Smooth muscle cell (in vitro differentiated cells): ENCODE measurements at regions not wholly inside any gene's neighbourhood (a gene's known extent, or its start where the extent isn't known, plus 50 kb on each side); places are given as distances from the start of the nearest gene placed in this dataset.
A peak's percentile ranks its signal among the peaks of the same experiment; 100 is the strongest.

Source experiments
- DNase-seq: peaks from one replicate; lab custom pipeline; 2025; ENCODE audit not compliant: unreplicated experiment; lab: John Stamatoyannopoulos, UW
- H2AFZ ChIP-seq: fragments of 200-600 bp; sonication (generic); 2 replicates; pipeline ENCODE4 v1.6.0; 2016; ENCODE audit warnings: antibody characterized with exemption, low read depth, mild to moderate bottlenecking
- H3F3A ChIP-seq: fragments of 200-600 bp; sonication (generic); 2 replicates; pipeline ENCODE4 v1.6.0; 2017; ENCODE audit warnings: antibody characterized with exemption, low read depth
- H3K27ac ChIP-seq: fragments of 200-600 bp; sonication (generic); 2 replicates; pipeline ENCODE4 v1.5.1; 2016; ENCODE audit warnings: low read depth, mild to moderate bottlenecking
- H3K27me3 ChIP-seq: fragments of 200-600 bp; sonication (generic); 2 replicates; pipeline ENCODE4 v1.6.1; 2016; ENCODE audit warnings: low read depth, mild to moderate bottlenecking
- H3K36me3 ChIP-seq: fragments of 200-600 bp; sonication (generic); 2 replicates; pipeline ENCODE4 v1.5.1; 2016; ENCODE audit warnings: low read depth
- H3K4me1 ChIP-seq: fragments of 200-600 bp; sonication (generic); 2 replicates; pipeline ENCODE4 v1.5.1; 2016; ENCODE audit warnings: low read depth
- H3K4me2 ChIP-seq: fragments of 200-600 bp; sonication (generic); 2 replicates; pipeline ENCODE4 v1.6.0; 2016; ENCODE audit warnings: mild to moderate bottlenecking
- H3K4me3 ChIP-seq: fragments of 200-600 bp; sonication (generic); 2 replicates; pipeline ENCODE4 v1.5.1; 2016; ENCODE audit warnings: mild to moderate bottlenecking
- H3K79me2 ChIP-seq: fragments of 200-600 bp; sonication (generic); 2 replicates; pipeline ENCODE4 v1.6.0; 2016; ENCODE audit warnings: low read depth, mild to moderate bottlenecking
- H3K9ac ChIP-seq: fragments of 200-600 bp; sonication (generic); 2 replicates; pipeline ENCODE4 v1.6.0; 2016; ENCODE audit warnings: low read depth
- H3K9me3 ChIP-seq: fragments of 200-600 bp; sonication (generic); replicated peaks from 2 replicates; pipeline ENCODE4 v1.5.1; 2016; ENCODE audit warnings: low read depth
- H4K20me1 ChIP-seq: fragments of 200-600 bp; sonication (generic); 2 replicates; pipeline ENCODE4 v1.6.0; 2016; ENCODE audit warnings: low read depth
- CTCF ChIP-seq: fragments of 200-600 bp; sonication (generic); IDR thresholded peaks from 2 replicates; pipeline ENCODE4 v1.5.1; 2017; ENCODE audit warnings: borderline replicate concordance, mild to moderate bottlenecking, antibody characterized with exemption; ENCODE audit not compliant: insufficient read depth, poor library complexity, severe bottlenecking
- WGBS: methylation state at CpG from one replicate; pipeline ENCODE4 v1.1.7; 2016; ENCODE audit warnings: low lambda C conversion rate; 5-methylcytosine and 5-hydroxymethylcytosine counted together

DNA sequence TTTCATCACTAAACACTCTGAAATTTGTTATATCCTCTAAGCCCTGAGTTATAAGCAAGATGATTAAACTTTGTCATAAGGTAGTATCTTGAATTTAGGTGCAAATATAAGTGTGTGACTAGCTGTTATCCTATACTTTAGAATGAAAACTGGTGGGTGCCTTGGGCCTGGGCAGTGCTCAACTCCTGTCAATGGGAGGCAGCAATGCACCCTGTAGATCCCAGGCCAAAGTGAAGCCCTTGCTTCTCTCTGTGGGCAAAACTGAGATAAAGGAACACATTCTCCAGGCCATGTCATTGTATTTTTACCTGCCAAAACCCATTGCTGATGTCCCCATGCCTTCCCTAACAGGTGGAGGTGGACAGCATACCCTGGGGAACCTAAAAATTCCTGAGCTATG lies 525.2 kb downstream of the TNS1 start:
- DNase-seq, result no peak
- Histone ChIP-seq H3K4me1 (peaks cover 7% of the 10 kb centered on the region), H4K20me1 (no peaks in the 10 kb centered on the region), H3K4me3 (no peak overlapping the region), H3K79me2 (no peaks in the 10 kb centered on the region), H3K36me3 (no peaks in the 10 kb centered on the region), H3K9me3 (no peaks in the 10 kb centered on the region), H3F3A (no peaks in the 10 kb centered on the region), H3K27ac (no peak overlapping the region), H3K27me3 (no peaks in the 10 kb centered on the region), H3K9ac (no peak overlapping the region), H3K4me2 (no peak overlapping the region), H2AFZ (no peak overlapping the region)
- TF ChIP-seq CTCF, result no peak

- Histone ChIP-seq H3K9ac (no peak overlapping the region), H3K36me3 (no peaks in the 10 kb centered on the region), H3K4me2 (no peak overlapping the region), H2AFZ (no peak overlapping the region), H3K9me3 (no peaks in the 10 kb centered on the region), H3K27ac (no peak overlapping the region), H3K4me1 (peaks cover 7% of the 10 kb centered on the region), H3K79me2 (no peaks in the 10 kb centered on the region), H3F3A (no peaks in the 10 kb centered on the region), H4K20me1 (no peaks in the 10 kb centered on the region), H3K27me3 (no peaks in the 10 kb centered on the region), H3K4me3 (no peak overlapping the region)
- WGBS, result 92% methylated on average over 4 of the region's 4 CpGs
- DNase-seq, result no peak
- TF ChIP-seq CTCF, result no peak
Observed at GRCh38 chr2:217475791-217476190, 527.0 kb downstream of the TNS1 start.

DNA sequence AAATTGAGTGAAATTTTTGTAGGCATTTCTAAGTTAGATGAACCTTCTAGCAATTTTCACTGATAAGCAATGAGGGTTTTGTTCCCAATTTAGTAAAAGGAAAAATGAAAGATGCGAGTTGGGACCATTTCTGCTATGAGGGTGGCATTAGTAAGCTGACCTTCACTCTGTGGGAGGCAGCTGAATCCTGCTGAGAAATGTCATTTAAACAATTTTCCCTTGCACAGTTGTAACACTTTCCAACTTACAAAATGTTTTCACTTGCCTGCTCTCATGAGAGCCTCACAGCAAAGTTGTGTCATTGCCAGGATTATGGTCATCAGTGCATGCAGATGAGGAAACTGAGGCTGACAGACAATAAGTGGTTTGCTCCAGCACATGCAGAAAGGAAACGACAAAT lies 527.7 kb downstream of the TNS1 start:
- no peak overlapping the region for H3K4me3 ChIP-seq
- WGBS, result 81% methylated on average over 2 of the region's 2 CpGs
- no peak overlapping the region for H3K27ac ChIP-seq
- H3K79me2 ChIP-seq, result no peaks in the 10 kb centered on the region
- no peak overlapping the region for H3K9ac ChIP-seq
- no peaks in the 10 kb centered on the region for H3K36me3 ChIP-seq
- no peak for TF ChIP-seq CTCF
- no peak overlapping the region for H2AFZ ChIP-seq
- no peaks in the 10 kb centered on the region for H3K27me3 ChIP-seq
- DNase-seq, result no peak
- no peaks in the 10 kb centered on the region for H4K20me1 ChIP-seq
- peaks cover 7% of the 10 kb centered on the region for H3K4me1 ChIP-seq
- no peaks in the 10 kb centered on the region for H3F3A ChIP-seq
- no peaks in the 10 kb centered on the region for H3K9me3 ChIP-seq
- H3K4me2 ChIP-seq, result no peak overlapping the region

- Histone ChIP-seq H3K9me3 (no peaks in the 10 kb centered on the region), H3K36me3 (no peaks in the 10 kb centered on the region), H3K9ac (no peak overlapping the region), H3K27ac (peak overlapping the region; percentile 8), H4K20me1 (no peaks in the 10 kb centered on the region), H3K27me3 (no peaks in the 10 kb centered on the region), H3K4me2 (peak overlapping the region; percentile 33), H2AFZ (no peak overlapping the region), H3K79me2 (no peaks in the 10 kb centered on the region), H3K4me1 (no peaks in the 10 kb centered on the region), H3F3A (no peaks in the 10 kb centered on the region), H3K4me3 (no peak overlapping the region)
- DNase-seq, result no peak
- no peak for TF ChIP-seq CTCF
- 19% methylated on average over 1 of the region's 1 CpG for WGBS
Observed at GRCh38 chr2:217471319-217471718, 531.5 kb downstream of the TNS1 start.
